ENCODE measurements at regions not wholly inside any gene's neighbourhood (a gene's known extent, or its start where the extent isn't known, plus 50 kb on each side); places are given as distances from the start of the nearest gene placed in this dataset.

- Mint-ChIP-seq H3K9me3 (no peaks in the 10 kb centered on the region), H3K4me1 (peaks cover 14% of the 10 kb centered on the region), H3K36me3 (ENCODE audit: low read depth) (no peaks in the 10 kb centered on the region), H3K4me3 (no peak overlapping the region), H3K27me3 (ENCODE audit: low read depth) (peaks cover 2% of the 10 kb centered on the region), H3K27ac (ENCODE audit: unreplicated experiment) (no peak overlapping the region)
- DNase-seq (ENCODE audit: low read depth, low spot score), result no peak
- TF ChIP-seq CTCF (conservative IDR thresholded peaks at IDR 0.05), result no peak
Measured at GRCh38 chr22:26912655-26913345, 255.4 kb downstream of the MIAT start.

- no peak for TF ChIP-seq CTCF (conservative IDR thresholded peaks at IDR 0.05)
- no peaks in the 10 kb centered on the region for H3K9me3 Mint-ChIP-seq
- no peak for DNase-seq (ENCODE audit: low read depth, low spot score)
- H3K27me3 Mint-ChIP-seq (ENCODE audit: low read depth), result peaks cover 4% of the 10 kb centered on the region
- no peaks in the 10 kb centered on the region for H3K36me3 Mint-ChIP-seq (ENCODE audit: low read depth)
- H3K4me3 Mint-ChIP-seq, result no peak overlapping the region
- H3K4me1 Mint-ChIP-seq, result peaks cover 17% of the 10 kb centered on the region
- no peak overlapping the region for H3K27ac Mint-ChIP-seq (ENCODE audit: unreplicated experiment)
Measured at GRCh38 chr22:26914519-26915185, 257.3 kb downstream of the MIAT start.

GRCh38 chr22:26916236-26916635 is 258.8 kb downstream of the MIAT start:
- Mint-ChIP-seq H3K36me3 (ENCODE audit: low read depth) (no peaks in the 10 kb centered on the region), H3K27me3 (ENCODE audit: low read depth) (peaks cover 4% of the 10 kb centered on the region), H3K4me3 (no peak overlapping the region), H3K27ac (ENCODE audit: unreplicated experiment) (no peak overlapping the region), H3K4me1 (peaks cover 9% of the 10 kb centered on the region), H3K9me3 (no peaks in the 10 kb centered on the region)
- TF ChIP-seq CTCF (conservative IDR thresholded peaks at IDR 0.05), result no peak
- no peak for DNase-seq (ENCODE audit: low read depth, low spot score)

GRCh38 chr22:26918226-26918625 is 260.8 kb downstream of the MIAT start:
- no peak overlapping the region for H3K4me3 Mint-ChIP-seq
- H3K27me3 Mint-ChIP-seq (ENCODE audit: low read depth), result peaks cover 7% of the 10 kb centered on the region
- peaks cover 12% of the 10 kb centered on the region for H3K4me1 Mint-ChIP-seq
- TF ChIP-seq CTCF (conservative IDR thresholded peaks at IDR 0.05), result no peak
- DNase-seq (ENCODE audit: low read depth, low spot score), result no peak
- H3K27ac Mint-ChIP-seq (ENCODE audit: unreplicated experiment), result no peak overlapping the region
- no peaks in the 10 kb centered on the region for H3K36me3 Mint-ChIP-seq (ENCODE audit: low read depth)
- H3K9me3 Mint-ChIP-seq, result no peaks in the 10 kb centered on the region

GRCh38 chr22:26921726-26922125 is 264.3 kb downstream of the MIAT start:
- H3K27me3 Mint-ChIP-seq (ENCODE audit: low read depth), result peaks cover 13% of the 10 kb centered on the region
- no peak for TF ChIP-seq CTCF (conservative IDR thresholded peaks at IDR 0.05)
- no peaks in the 10 kb centered on the region for H3K9me3 Mint-ChIP-seq
- DNase-seq (ENCODE audit: low read depth, low spot score), result no peak
- H3K27ac Mint-ChIP-seq (ENCODE audit: unreplicated experiment), result no peak overlapping the region
- H3K4me1 Mint-ChIP-seq, result peaks cover 6% of the 10 kb centered on the region
- H3K4me3 Mint-ChIP-seq, result no peak overlapping the region
- H3K36me3 Mint-ChIP-seq (ENCODE audit: low read depth), result no peaks in the 10 kb centered on the region
